HEK293T (cell line): ENCODE measurements at regions not wholly inside any gene's neighbourhood (a gene's known extent, or its start where the extent isn't known, plus 50 kb on each side); places are given as distances from the start of the nearest gene placed in this dataset.

Source experiments
- ARNT ChIP-seq: fragments of 450-650 bp; IDR thresholded peaks from 2 replicates; pipeline ENCODE4 v1.6.1; 2017; ENCODE audit warnings: mild to moderate bottlenecking
- FOXK2 ChIP-seq: fragments of 450-650 bp; IDR thresholded peaks from 2 replicates; pipeline ENCODE4 v1.6.1; 2016; ENCODE audit warnings: mild to moderate bottlenecking
- FOXM1 ChIP-seq: fragments of 450-650 bp; IDR thresholded peaks from 2 replicates; pipeline ENCODE4 v1.6.1; 2017; ENCODE audit warnings: mild to moderate bottlenecking, borderline replicate concordance
- L3MBTL2 ChIP-seq: fragments of 450-650 bp; conservative IDR thresholded peaks from 2 replicates; pipeline ENCODE4 v1.6.1; 2016; ENCODE audit warnings: mild to moderate bottlenecking
- NFRKB ChIP-seq: fragments of 450-650 bp; IDR thresholded peaks from 2 replicates; pipeline ENCODE4 v1.6.1; 2016; ENCODE audit warnings: mild to moderate bottlenecking, moderate library complexity
- SUZ12 ChIP-seq: fragments of 450-650 bp; IDR thresholded peaks from 2 replicates; pipeline ENCODE4 v1.6.1; 2016; ENCODE audit warnings: mild to moderate bottlenecking
- TARDBP ChIP-seq: fragments of 450-650 bp; IDR thresholded peaks from 2 replicates; pipeline ENCODE4 v1.6.1; 2016

DNA sequence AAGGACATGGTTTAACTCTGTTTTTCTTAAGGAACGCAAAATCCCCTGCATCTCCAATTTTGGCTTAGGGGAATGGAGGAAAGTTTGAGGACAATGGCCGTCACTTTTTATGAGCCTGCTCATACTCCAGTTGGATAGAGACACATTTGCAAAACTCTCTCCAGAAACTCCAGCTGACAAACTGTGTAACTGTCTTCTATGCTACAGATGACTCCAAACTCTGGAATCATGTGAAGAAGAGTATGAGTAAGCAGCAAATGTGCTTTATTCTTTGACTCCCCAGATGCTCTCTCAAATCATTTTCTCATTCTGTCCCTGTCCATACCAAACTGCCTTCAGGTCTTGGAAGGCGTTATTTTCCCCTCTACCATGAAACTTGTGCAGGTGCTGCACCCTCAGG is 226.5 kb upstream of the GPR149 start:
- TF ChIP-seq FOXM1 = no peak
- no peak for TF ChIP-seq FOXK2
- no peak for TF ChIP-seq ARNT
- no peak for TF ChIP-seq TARDBP
- no peak for TF ChIP-seq NFRKB
- TF ChIP-seq L3MBTL2 = no peak
- TF ChIP-seq SUZ12 = no peak
